ENCODE measurements at regions not wholly inside any gene's neighbourhood (a gene's known extent, or its start where the extent isn't known, plus 50 kb on each side); places are given as distances from the start of the nearest gene placed in this dataset.
"Not testable (repeated sequence)": the region's sequence is repeated elsewhere in the genome, so short reads cannot be mapped to it uniquely, and the experiment has no call there.

GRCh38 chrX:16067886-16068515 is 55.4 kb upstream of the GRPR start:
- no peak overlapping the region for H3K27ac ChIP-seq
- DNase-seq (ENCODE audit: low read depth, low spot score) = no peak

- no peak for DNase-seq (ENCODE audit: low read depth, low spot score)
- no peak overlapping the region for H3K27ac ChIP-seq
Measured at GRCh38 chrX:16063921-16064320, 59.4 kb upstream of the GRPR start.

DNA sequence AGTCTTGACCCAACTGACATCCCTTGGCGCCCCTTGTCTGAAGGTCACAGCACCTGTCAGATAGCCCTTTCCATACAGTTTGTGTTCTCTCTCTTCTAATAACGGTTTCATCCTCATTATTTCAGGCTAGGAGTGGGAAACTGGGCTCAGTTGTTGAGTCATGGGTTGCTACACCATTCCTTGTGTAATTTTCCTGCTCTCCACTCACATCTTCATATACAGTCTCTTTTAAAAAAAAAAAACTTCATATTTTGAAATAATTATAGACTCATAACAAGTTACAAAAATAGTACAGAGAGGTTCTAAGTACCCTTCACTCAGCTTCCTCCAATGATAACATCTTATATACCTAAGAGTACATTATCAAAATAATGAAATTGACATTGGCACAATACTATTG is 60.2 kb upstream of the GRPR start:
- DNase-seq (ENCODE audit: low read depth, low spot score) = no peak
- no peak overlapping the region for H3K27ac ChIP-seq

GRCh38 chrX:16061296-16061695 is 62.1 kb upstream of the GRPR start:
- no peak for DNase-seq (ENCODE audit: low read depth, low spot score)

GRCh38 chrX:16060252-16060651 is 63.1 kb upstream of the GRPR start:
- H3K27ac ChIP-seq = no peak overlapping the region
- no peak for DNase-seq (ENCODE audit: low read depth, low spot score)

More at GRCh38 chrX:16061296-16061695, 62.1 kb upstream of the GRPR start:
- H3K27ac ChIP-seq = no peak overlapping the region

DNA sequence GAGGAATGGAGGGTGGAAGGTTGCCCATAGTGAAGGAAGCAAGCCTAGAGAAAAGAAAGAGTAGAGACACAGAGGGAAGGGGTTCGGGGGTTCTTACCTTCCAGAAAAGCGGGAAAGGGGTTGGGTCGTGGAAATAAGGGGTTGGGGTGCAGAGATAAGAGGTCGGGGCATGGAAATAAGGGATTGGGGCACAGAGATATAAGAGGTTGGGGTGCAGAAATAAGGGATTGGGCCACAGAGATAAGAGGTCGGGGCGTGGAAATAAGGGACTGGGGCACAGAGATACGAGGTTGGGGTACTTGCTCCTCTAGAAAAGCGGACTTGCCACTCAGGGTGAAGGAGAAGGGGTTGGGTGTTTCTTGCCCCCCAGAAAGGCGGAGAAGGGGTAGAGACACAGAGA is 74.2 kb upstream of the GRPR start:
- DNase-seq (ENCODE audit: low read depth, low spot score); H3K27ac ChIP-seq: not testable (repeated sequence)

- H3K27ac ChIP-seq = no peak overlapping the region
- no peak for DNase-seq (ENCODE audit: low read depth, low spot score)
Measured at GRCh38 chrX:16042980-16043379, 80.4 kb upstream of the GRPR start.

- DNase-seq (ENCODE audit: low read depth, low spot score) = no peak
- no peak overlapping the region for H3K27ac ChIP-seq
Measured at GRCh38 chrX:16039834-16040233, 83.5 kb upstream of the GRPR start.

DNA sequence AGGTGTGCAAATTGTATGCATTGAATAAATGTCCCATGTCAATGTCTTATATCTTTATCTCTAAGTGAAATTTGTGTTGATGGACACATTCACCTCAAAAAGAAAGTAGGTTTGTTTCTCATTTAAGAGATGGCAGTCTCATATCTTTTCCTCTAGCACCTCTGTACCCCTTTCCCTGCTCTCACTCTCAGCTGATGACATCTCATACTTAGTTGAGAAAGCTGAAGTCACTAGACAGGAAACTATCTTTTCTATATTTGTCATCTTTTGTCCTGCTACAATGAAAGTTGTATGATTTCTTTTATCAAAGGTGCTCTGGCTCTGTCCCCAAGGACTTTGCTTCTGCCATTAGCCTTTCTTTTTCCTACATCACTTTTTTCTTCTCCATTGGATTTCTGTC is 84.0 kb upstream of the GRPR start:
- no peak overlapping the region for H3K27ac ChIP-seq
- DNase-seq (ENCODE audit: low read depth, low spot score) = no peak

DNA sequence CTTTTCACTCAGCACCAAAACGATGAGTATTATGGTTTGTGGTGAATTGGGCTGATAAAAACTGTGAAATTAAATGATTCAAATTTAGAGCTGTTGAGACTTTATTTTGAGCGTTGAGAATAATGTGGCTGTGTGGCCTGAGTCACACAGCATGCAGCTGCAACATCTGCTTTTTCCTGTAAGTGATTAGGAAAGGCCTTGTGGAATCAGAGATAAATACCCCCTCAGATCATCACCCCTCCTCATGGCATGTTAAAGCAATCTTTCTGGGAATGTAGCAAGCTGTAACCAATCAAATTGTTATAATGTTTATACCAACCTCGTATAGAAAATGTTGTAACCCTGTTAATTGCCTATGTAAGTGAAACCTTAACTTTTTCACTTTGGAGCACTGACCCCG is 90.0 kb upstream of the GRPR start:
- no peak for DNase-seq (ENCODE audit: low read depth, low spot score)
- no peak overlapping the region for H3K27ac ChIP-seq

DNA sequence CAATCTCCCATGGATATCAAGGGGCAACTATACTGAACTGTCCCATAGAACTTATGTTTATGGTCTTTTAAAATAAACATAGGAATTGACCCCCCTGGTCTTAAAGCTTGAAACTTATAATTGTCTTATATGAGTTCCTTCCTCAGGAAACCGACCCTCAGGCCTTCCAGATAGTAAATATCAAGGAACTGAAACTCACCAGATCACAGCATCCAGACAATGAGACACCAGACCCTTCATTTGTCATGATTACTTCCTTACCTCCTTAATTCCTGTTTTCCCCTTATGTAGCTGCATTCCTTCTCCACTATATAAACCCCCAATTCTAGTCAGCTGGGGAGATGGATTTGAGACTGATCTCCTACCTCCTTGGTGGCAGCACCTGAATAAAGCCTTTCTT is 94.8 kb upstream of the GRPR start:
- DNase-seq (ENCODE audit: low read depth, low spot score) = no peak
- H3K27ac ChIP-seq = no peak overlapping the region

DNA sequence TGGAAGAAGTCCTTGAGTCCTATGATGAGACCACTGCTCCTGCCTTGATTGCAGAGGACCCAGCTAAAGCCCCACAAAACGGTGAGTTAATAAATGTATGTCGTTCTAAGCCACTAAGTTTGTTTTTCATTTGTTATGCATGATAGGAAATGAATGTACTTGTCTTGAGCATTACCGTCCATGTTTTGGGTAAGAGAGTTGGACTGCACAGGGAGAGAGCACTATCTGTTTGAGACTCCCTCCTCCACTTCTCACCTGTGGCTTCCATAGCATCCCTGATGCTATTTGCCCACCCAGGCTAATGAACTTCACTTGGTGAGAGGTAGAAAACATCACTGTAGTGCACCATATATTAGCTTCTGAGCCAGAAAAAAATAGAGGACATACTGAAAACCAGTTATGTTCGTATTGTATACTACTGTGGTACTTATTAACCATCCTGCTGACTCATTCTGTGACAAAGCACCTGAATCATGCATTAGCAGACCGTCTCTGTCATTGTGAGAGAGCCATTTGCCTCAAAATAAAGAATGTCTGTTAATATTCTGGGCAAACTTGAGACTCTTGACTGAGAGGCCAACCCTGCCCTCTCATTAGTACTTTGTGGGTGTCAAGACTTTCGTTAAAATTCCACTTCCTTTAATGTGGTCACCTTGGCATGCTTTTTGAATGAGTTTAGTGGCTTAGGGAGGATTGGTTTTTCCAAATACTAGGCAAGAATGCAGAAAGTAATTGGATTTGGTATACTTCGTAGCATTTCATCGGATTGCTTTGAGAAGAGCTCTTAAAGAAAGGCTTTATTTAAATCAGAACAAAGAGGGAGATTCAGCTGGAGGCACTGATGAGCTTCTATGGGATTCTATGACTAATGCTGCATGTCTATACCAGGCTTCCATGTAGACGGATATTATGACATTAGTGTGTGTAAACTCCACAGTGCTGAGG is 99.3 kb upstream of the GRPR start:
- no peak for DNase-seq (ENCODE audit: low read depth, low spot score)
- H3K27ac ChIP-seq = peak overlapping the region; percentile 91

DNA sequence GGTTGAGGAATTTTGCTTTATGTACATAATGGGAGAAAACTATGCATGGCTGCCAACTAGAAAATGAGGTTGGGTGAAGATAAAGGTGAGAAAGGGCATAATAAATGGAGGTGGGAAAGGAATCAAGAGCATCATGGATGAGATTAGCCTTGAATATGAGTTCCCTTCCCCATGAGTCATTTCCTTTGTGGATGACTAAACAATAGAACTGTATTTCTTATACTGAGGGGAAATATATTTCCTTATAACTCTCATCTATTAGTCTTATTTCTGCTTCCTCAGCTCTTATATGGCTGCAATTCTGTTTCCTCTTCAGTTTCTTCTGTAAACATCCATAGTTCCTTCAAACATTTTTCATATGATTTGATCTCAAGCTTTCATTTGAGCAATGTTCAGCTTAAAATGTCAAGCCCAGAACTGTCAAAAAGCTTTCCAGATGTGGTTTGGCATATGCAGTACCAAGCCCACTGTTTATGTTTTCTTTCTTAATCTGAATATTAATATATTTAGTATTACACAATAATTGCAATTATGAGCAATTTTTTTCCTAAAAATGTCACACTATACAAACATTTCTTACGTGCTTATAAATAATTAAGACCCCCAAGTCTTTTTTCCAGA is 100.7 kb upstream of the GRPR start:
- peak overlapping the region; percentile 91 for H3K27ac ChIP-seq
- no peak for DNase-seq (ENCODE audit: low read depth, low spot score)

DNA sequence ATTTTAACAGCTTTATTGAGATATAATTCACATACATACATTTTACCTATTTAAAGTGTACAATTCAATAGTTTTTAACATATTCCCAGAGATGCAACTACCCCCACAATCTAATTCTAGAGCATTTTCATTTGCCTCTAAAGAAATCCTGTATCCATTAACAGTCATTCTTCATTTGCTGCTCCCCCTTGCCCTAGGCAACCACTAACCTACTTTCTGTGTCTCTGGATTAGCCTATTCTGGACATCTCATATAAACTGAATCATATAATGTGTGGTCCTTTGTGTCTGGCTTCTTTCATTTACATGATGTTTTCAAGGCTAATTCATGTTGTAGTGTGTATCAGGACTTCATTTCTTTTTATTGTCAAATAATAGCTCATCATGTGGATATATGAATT is 105.1 kb upstream of the GRPR start:
- no peak overlapping the region for H3K27ac ChIP-seq
- no peak for DNase-seq (ENCODE audit: low read depth, low spot score)

DNA sequence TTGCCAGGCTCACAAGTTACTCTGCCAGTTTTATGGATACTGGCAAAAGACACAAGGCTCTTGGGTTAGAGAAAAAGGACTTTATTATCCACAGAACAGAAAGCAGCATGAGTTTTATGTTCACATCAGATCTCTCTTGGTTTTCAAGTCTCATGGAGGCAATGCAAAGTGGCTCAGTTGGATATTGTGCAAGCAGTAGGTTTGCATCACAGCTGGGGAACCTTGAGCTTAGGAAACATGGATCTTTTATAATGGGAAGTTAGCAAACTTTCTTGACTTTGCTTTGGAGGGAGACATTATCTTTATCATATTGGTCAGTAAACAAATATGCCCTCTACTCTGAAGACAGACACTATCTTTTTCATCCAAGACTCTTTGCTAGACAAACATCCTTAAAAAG is 109.2 kb upstream of the GRPR start:
- no peak overlapping the region for H3K27ac ChIP-seq
- DNase-seq (ENCODE audit: low read depth, low spot score) = no peak

- no peak overlapping the region for H3K27ac ChIP-seq
- no peak for DNase-seq (ENCODE audit: low read depth, low spot score)
Measured at GRCh38 chrX:16012250-16012649, 111.1 kb upstream of the GRPR start.

- H3K27ac ChIP-seq = no peak overlapping the region
- no peak for DNase-seq (ENCODE audit: low read depth, low spot score)
Measured at GRCh38 chrX:16005917-16006316, 117.4 kb upstream of the GRPR start.

- no peak for DNase-seq (ENCODE audit: low read depth, low spot score)
- peak overlapping the region; percentile 57 for H3K27ac ChIP-seq
Measured at GRCh38 chrX:16002185-16002584, 121.2 kb upstream of the GRPR start.

- no peak for DNase-seq (ENCODE audit: low read depth, low spot score)
- H3K27ac ChIP-seq = no peak overlapping the region
Measured at GRCh38 chrX:15998350-15998749, 125.0 kb upstream of the GRPR start.

DNA sequence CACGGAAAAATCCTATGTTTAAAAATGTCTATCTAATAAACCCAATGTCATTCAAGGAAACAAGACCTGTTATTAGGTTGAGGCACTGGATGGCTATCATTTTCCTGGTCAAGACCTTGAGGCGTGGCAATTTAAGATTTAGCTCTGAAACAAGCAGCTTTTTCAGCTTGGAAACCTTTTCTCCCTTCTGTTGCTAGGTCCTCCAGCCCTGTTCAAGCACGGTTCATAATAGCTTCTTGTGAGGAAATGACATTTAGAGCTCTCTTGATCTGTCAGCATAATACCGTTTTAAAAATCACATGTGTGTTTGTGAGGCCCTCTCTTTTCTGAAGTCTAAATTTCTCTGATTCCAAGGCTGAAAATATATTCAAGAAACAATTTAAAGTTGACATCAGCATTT is 133.6 kb upstream of the GRPR start:
- peak overlapping the region; percentile 34 for H3K27ac ChIP-seq
- no peak for DNase-seq (ENCODE audit: low read depth, low spot score)

All from epithelial cell of prostate (primary cell).